Suprapubic skin (tissue), 3 donors: ENCODE measurements at regions not wholly inside any gene's neighbourhood (a gene's known extent, or its start where the extent isn't known, plus 50 kb on each side); places are given as distances from the start of the nearest gene placed in this dataset.

Experiments used
- CTCF ChIP-seq, 2 donors: fragments of 200-600 bp in 1 of 2; fragments of 450-650 bp in 1 of 2; sonication (generic) in 1 of 2; IDR thresholded peaks; one replicate each; pipeline ENCODE4 v1.5.1; 2016 to 2019; ENCODE audit warnings: antibody characterized with exemption in 2 of 2, mild to moderate bottlenecking in 1 of 2, moderate library complexity in 1 of 2
- POLR2A ChIP-seq, 2 donors: fragments of 450-650 bp; IDR thresholded peaks; one replicate each; pipeline ENCODE4 v1.6.1; 2017; ENCODE audit warnings: antibody characterized with exemption in 2 of 2, mild to moderate bottlenecking in 2 of 2, moderate library complexity in 2 of 2

GRCh38 chr20:24797745-24798655 lies 151.1 kb upstream of the CST7 start:
- TF ChIP-seq CTCF (IDR thresholded peaks at IDR 0.05) (no peak), POLR2A (IDR thresholded peaks at IDR 0.05) (no peak)
